ENCODE measurements at regions not wholly inside any gene's neighbourhood (a gene's known extent, or its start where the extent isn't known, plus 50 kb on each side); places are given as distances from the start of the nearest gene placed in this dataset.
"Not testable (repeated sequence)": the region's sequence is repeated elsewhere in the genome, so short reads cannot be mapped to it uniquely, and the experiment has no call there.

GRCh38 chr2:236909802-236910201 lies 175.9 kb upstream of the COPS8 start:
- DNase-seq, result no peak

- DNase-seq, result no peak
These were observed 174.8 kb upstream of the COPS8 start for GRCh38 chr2:236910781-236911495.

- no peak for DNase-seq
These were observed 173.2 kb upstream of the COPS8 start for GRCh38 chr2:236912326-236913120.

- no peak for DNase-seq
These were observed 170.5 kb upstream of the COPS8 start for GRCh38 chr2:236915186-236915585.

GRCh38 chr2:236915726-236916125 lies 170.0 kb upstream of the COPS8 start:
- no peak for DNase-seq

GRCh38 chr2:236916181-236916580 lies 169.5 kb upstream of the COPS8 start:
- no peak for DNase-seq

GRCh38 chr2:236916651-236917050 lies 169.0 kb upstream of the COPS8 start:
- no peak for DNase-seq

- DNase-seq, result no peak
These were observed 168.5 kb upstream of the COPS8 start for GRCh38 chr2:236917164-236917563.

- no peak for DNase-seq
These were observed 167.1 kb upstream of the COPS8 start for GRCh38 chr2:236918545-236918944.

GRCh38 chr2:236919209-236919608 lies 166.5 kb upstream of the COPS8 start:
- DNase-seq, result no peak

GRCh38 chr2:236919801-236920379 lies 165.8 kb upstream of the COPS8 start:
- not testable (repeated sequence) for DNase-seq

GRCh38 chr2:236922061-236922460 lies 163.6 kb upstream of the COPS8 start:
- DNase-seq, result no peak

- DNase-seq, result no peak
These were observed 157.2 kb upstream of the COPS8 start for GRCh38 chr2:236928380-236929037.

- DNase-seq, result no peak
These were observed 152.8 kb upstream of the COPS8 start for GRCh38 chr2:236932831-236933361.

GRCh38 chr2:236934166-236934565 lies 151.5 kb upstream of the COPS8 start:
- no peak for DNase-seq

- DNase-seq, result no peak
These were observed 151.0 kb upstream of the COPS8 start for GRCh38 chr2:236934656-236935055.

GRCh38 chr2:236935083-236935482 lies 150.6 kb upstream of the COPS8 start:
- DNase-seq, result no peak

GRCh38 chr2:236935631-236936445 lies 149.9 kb upstream of the COPS8 start:
- no peak for DNase-seq

GRCh38 chr2:236936446-236936940 lies 149.2 kb upstream of the COPS8 start:
- DNase-seq, result no peak

- no peak for DNase-seq
These were observed 147.6 kb upstream of the COPS8 start for GRCh38 chr2:236938126-236938525.

GRCh38 chr2:236939271-236939670 lies 146.4 kb upstream of the COPS8 start:
- DNase-seq, result no peak

- DNase-seq, result no peak
These were observed 145.9 kb upstream of the COPS8 start for GRCh38 chr2:236939721-236940231.
